ENCODE measurements at regions not wholly inside any gene's neighbourhood (a gene's known extent, or its start where the extent isn't known, plus 50 kb on each side); places are given as distances from the start of the nearest gene placed in this dataset.

DNA sequence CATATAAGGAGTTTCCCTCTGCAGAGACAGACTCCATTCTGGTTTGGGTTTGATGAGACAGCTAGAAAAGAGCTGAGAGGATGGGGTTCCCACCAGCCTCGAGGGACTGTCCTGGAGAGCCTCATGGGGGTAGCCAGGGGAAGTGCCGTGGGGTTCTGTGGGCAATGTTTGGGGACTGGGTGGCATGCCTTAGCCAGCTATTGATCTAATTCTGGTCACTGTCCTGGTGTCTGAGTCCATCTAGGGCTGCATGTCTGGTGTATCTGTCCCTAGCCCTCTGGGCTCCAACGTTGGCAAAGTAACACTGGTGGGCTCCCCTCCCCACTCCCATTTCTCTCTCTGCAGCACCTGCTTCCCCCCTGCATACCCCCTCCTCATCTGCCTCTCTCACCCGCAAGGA, 135.4 kb downstream of the SMIM20 start (continued):
- TF ChIP-seq, protein P1, sequence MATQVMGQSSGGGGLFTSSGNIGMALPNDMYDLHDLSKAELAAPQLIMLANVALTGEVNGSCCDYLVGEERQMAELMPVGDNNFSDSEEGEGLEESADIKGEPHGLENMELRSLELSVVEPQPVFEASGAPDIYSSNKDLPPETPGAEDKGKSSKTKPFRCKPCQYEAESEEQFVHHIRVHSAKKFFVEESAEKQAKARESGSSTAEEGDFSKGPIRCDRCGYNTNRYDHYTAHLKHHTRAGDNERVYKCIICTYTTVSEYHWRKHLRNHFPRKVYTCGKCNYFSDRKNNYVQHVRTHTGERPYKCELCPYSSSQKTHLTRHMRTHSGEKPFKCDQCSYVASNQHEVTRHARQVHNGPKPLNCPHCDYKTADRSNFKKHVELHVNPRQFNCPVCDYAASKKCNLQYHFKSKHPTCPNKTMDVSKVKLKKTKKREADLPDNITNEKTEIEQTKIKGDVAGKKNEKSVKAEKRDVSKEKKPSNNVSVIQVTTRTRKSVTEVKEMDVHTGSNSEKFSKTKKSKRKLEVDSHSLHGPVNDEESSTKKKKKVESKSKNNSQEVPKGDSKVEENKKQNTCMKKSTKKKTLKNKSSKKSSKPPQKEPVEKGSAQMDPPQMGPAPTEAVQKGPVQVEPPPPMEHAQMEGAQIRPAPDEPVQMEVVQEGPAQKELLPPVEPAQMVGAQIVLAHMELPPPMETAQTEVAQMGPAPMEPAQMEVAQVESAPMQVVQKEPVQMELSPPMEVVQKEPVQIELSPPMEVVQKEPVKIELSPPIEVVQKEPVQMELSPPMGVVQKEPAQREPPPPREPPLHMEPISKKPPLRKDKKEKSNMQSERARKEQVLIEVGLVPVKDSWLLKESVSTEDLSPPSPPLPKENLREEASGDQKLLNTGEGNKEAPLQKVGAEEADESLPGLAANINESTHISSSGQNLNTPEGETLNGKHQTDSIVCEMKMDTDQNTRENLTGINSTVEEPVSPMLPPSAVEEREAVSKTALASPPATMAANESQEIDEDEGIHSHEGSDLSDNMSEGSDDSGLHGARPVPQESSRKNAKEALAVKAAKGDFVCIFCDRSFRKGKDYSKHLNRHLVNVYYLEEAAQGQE (IDR thresholded peaks at IDR 0.05) = no peak
- no peak for TF ChIP-seq HNF4G (IDR thresholded peaks at IDR 0.05)

GRCh38 chr4:26050212-26050643, 136.2 kb downstream of the SMIM20 start:
- no peak for DNase-seq (ENCODE audit: low spot score)
- Histone ChIP-seq H3K9ac (ENCODE audit: low read depth in 1 of 2, low read length in 2 of 2) (no peak overlapping the region), H3K36me3 (ENCODE audit: control insufficient read depth in 4 of 4, insufficient read depth in 3 of 4, low read depth in 1 of 4, low read length in 3 of 4) (no peaks in the 10 kb centered on the region), H3K9me3 (ENCODE audit: control insufficient read depth in 4 of 4, low read length in 3 of 4) (no peaks in the 10 kb centered on the region), H3K27ac (ENCODE audit: low read depth in 1 of 2, low read length in 2 of 2) (no peak overlapping the region), H3K27me3 (ENCODE audit: control insufficient read depth in 4 of 4, insufficient read depth in 4 of 4, low read length in 3 of 4) (peaks cover 0 to 4% (median 0%) of the 10 kb centered on the region in 4 donors), H3K4me1 (ENCODE audit: control insufficient read depth in 4 of 4, insufficient read depth in 4 of 4, low read length in 3 of 4) (no peaks in the 10 kb centered on the region), H3K4me3 (ENCODE audit: low read depth in 1 of 3, low read length in 3 of 3) (no peak overlapping the region)
- TF ChIP-seq, protein P2, sequence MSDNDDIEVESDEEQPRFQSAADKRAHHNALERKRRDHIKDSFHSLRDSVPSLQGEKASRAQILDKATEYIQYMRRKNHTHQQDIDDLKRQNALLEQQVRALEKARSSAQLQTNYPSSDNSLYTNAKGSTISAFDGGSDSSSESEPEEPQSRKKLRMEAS (IDR thresholded peaks at IDR 0.05) = no peak
- TF ChIP-seq, protein P1 (IDR thresholded peaks at IDR 0.05) = no peak
- TF ChIP-seq EGR1 (IDR thresholded peaks at IDR 0.05; ENCODE audit: low read depth in 2 of 2) (no peak), HNF4A (conservative IDR thresholded peaks at IDR 0.05) (no peak), NR2F2 (IDR thresholded peaks at IDR 0.05) (no peak), TAF1 (conservative IDR thresholded peaks at IDR 0.05) (no peak)
- 78% methylated on average over 8 of the region's 8 CpGs for WGBS

DNA sequence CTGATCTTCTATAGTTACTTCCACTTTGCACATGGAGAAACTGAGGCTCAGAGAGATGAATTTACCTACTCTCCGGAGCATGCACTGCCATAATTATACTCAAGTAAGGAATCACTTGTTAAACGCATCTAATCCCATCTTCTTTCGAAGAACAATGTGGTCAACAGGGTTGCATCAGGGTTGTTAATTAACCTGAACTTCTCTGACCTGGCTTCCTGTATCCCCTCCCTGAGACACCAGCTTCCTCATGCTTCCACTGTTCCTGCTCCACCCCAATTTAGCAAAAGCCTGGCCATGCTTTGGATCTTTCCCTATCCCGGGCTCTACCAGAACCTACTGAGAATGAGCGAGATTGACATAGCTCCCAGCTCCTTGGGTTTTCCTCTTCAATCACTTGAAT, 136.7 kb downstream of the SMIM20 start:
- peaks cover 0 to 4% (median 0%) of the 10 kb centered on the region in 4 donors for H3K27me3 ChIP-seq (ENCODE audit: control insufficient read depth in 4 of 4, insufficient read depth in 4 of 4, low read length in 3 of 4)
- H3K9me3 ChIP-seq (ENCODE audit: control insufficient read depth in 4 of 4, low read length in 3 of 4) = no peaks in the 10 kb centered on the region
- no peak overlapping the region for H3K27ac ChIP-seq (ENCODE audit: low read depth in 1 of 2, low read length in 2 of 2)
- no peak overlapping the region for H3K9ac ChIP-seq (ENCODE audit: low read depth in 1 of 2, low read length in 2 of 2)
- 62% methylated on average over 5 of the region's 5 CpGs for WGBS
- no peak for DNase-seq (ENCODE audit: low spot score)
- H3K36me3 ChIP-seq (ENCODE audit: control insufficient read depth in 4 of 4, insufficient read depth in 3 of 4, low read depth in 1 of 4, low read length in 3 of 4) = no peaks in the 10 kb centered on the region
- H3K4me3 ChIP-seq (ENCODE audit: low read depth in 1 of 3, low read length in 3 of 3) = no peak overlapping the region
- no peaks in the 10 kb centered on the region for H3K4me1 ChIP-seq (ENCODE audit: control insufficient read depth in 4 of 4, insufficient read depth in 4 of 4, low read length in 3 of 4)
- TF ChIP-seq RXRA (IDR thresholded peaks at IDR 0.05) = no peak
- TF ChIP-seq, protein P3, sequence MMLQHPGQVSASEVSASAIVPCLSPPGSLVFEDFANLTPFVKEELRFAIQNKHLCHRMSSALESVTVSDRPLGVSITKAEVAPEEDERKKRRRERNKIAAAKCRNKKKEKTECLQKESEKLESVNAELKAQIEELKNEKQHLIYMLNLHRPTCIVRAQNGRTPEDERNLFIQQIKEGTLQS (IDR thresholded peaks at IDR 0.05) = no peak
- TF ChIP-seq EGR1 (IDR thresholded peaks at IDR 0.05; ENCODE audit: low read depth in 2 of 2) = no peak
- no peak for TF ChIP-seq NR2F2 (IDR thresholded peaks at IDR 0.05)
- TF ChIP-seq GABPA (IDR thresholded peaks at IDR 0.05 in 1 of 2, conservative IDR thresholded peaks at IDR 0.05 in 1 of 2) = no peak
- no peak for TF ChIP-seq CTCF (IDR thresholded peaks at IDR 0.05; ENCODE audit: low read depth, low read length, missing input control)
- TF ChIP-seq TAF1 (conservative IDR thresholded peaks at IDR 0.05) = no peak
- no peak for TF ChIP-seq FOXA1 (IDR thresholded peaks at IDR 0.05)
- TF ChIP-seq JUND (IDR thresholded peaks at IDR 0.05) = no peak
- no peak for TF ChIP-seq FOXA2 (IDR thresholded peaks at IDR 0.05)
- TF ChIP-seq YY1 (IDR thresholded peaks at IDR 0.05) = no peak
- no peak for TF ChIP-seq RAD21 (IDR thresholded peaks at IDR 0.05)
- TF ChIP-seq, protein P1 (IDR thresholded peaks at IDR 0.05) = no peak
- no peak for TF ChIP-seq HNF4G (IDR thresholded peaks at IDR 0.05)
- TF ChIP-seq SP1 (IDR thresholded peaks at IDR 0.05) = no peak
- TF ChIP-seq HNF4A (conservative IDR thresholded peaks at IDR 0.05) = no peak
- TF ChIP-seq, protein P2 (IDR thresholded peaks at IDR 0.05) = no peak

Measured in liver (tissue), 8 donors.